Spleen (tissue), 11 donors: ENCODE measurements at regions not wholly inside any gene's neighbourhood (a gene's known extent, or its start where the extent isn't known, plus 50 kb on each side); places are given as distances from the start of the nearest gene placed in this dataset.
A peak's percentile ranks its signal among the peaks of the same experiment; 100 is the strongest.

Experiments used
- DNase-seq: peaks from one replicate; pipeline ENCODE4 v3.0.0-alpha.2; 2020
- H3K27ac ChIP-seq, 8 donors: fragments of 200-600 bp; sonication (generic) in 7 of 8; 1 replicate in 4 of 8; 2 replicates in 4 of 8; pipeline versions ENCODE4 v1.5.0 to v1.8.0; 2016 to 2021; ENCODE audit warnings: inconsistent platforms in 4 of 8, mild to moderate bottlenecking in 4 of 8, moderate library complexity in 1 of 8
- H3K27me3 ChIP-seq, 7 donors: fragments of 200-600 bp; sonication (generic) in 6 of 7; replicated peaks in 1 of 7; 1 replicate in 4 of 7; 2 replicates in 3 of 7; pipeline versions ENCODE4 v1.5.0 to v1.8.0; 2016 to 2021; ENCODE audit warnings: inconsistent platforms in 3 of 7, mild to moderate bottlenecking in 1 of 7
- H3K36me3 ChIP-seq, 6 donors: fragments of 200-600 bp; sonication (generic) in 5 of 6; 1 replicate in 4 of 6; 2 replicates in 2 of 6; pipeline versions ENCODE4 v1.5.0 to v1.8.0; 2016 to 2021; ENCODE audit warnings: inconsistent platforms in 2 of 6
- H3K4me1 ChIP-seq, 6 donors: fragments of 200-600 bp; sonication (generic) in 5 of 6; 1 replicate in 3 of 6; 2 replicates in 3 of 6; pipeline versions ENCODE4 v1.5.0 to v1.8.0; 2016 to 2021; ENCODE audit warnings: inconsistent platforms in 3 of 6
- H3K4me3 ChIP-seq, 8 donors: fragments of 200-600 bp; sonication (generic) in 7 of 8; 1 replicate in 4 of 8; 2 replicates in 4 of 8; pipeline versions ENCODE4 v1.5.0 to v1.8.0; 2016 to 2021; ENCODE audit warnings: inconsistent platforms in 4 of 8, mild to moderate bottlenecking in 4 of 8, moderate library complexity in 2 of 8
- H3K9me3 ChIP-seq, 8 donors: fragments of 200-600 bp; sonication (generic) in 7 of 8; 1 replicate in 4 of 8; 2 replicates in 4 of 8; pipeline versions ENCODE4 v1.5.0 to v1.8.0; 2016 to 2021; ENCODE audit warnings: inconsistent platforms in 4 of 8
- CTCF ChIP-seq, 11 experiments: fragments of 200-600 bp in 7 of 11; fragments of 450-650 bp in 4 of 11; sonication (generic) in 4 of 11; IDR thresholded peaks in 8 of 11; conservative IDR thresholded peaks in 3 of 11; 1 replicate in 7 of 11; 2 replicates in 4 of 11; pipeline versions ENCODE4 v1.4.0 to v1.8.0; 2016 to 2021; ENCODE audit warnings: antibody characterized with exemption in 11 of 11, inconsistent platforms in 4 of 11, mild to moderate bottlenecking in 1 of 11
- POLR2A ChIP-seq, 3 donors: fragments of 450-650 bp; IDR thresholded peaks; one replicate each; pipeline ENCODE4 v1.5.1; 2017; ENCODE audit warnings: antibody characterized with exemption in 3 of 3, mild to moderate bottlenecking in 1 of 3
- POLR2AphosphoS5 ChIP-seq, 3 donors: sonication (generic); formaldehyde crosslinking; IDR thresholded peaks; one replicate each; pipeline ENCODE4 v1.5.1; 2017; ENCODE audit warnings: antibody characterized with exemption in 3 of 3
- WGBS, 5 donors: extraction: QIAGEN DNeasy Blood & Tissue Kit in 3 of 5; methylation state at CpG; one replicate each; pipeline versions ENCODE4 v1.1.5 to v1.1.7; 2013 to 2018; 5-methylcytosine and 5-hydroxymethylcytosine counted together
- intact Hi-C: fragments of 100-400 bp; cut with DNase I; formaldehyde crosslinking; loops from one replicate; pipeline ENCODE4 v1.15.0; 2023; ENCODE audit warnings: low total_unique reads
- donor health status: healthy with polysubstance abuse.
- donor health status: DM: no; HTN: no; CAD: no; lungs with moderate emphysema.
- donor health status: DM: no; HTN: no; CAD: no.
- donor health status: Bipolar disorder and iron deficiency.
- donor health status: healthy.
- donor health status: DM: no; HTN: no; CAD: no.
- donor health status: DM: yes; HTN: yes; CAD: no.

GRCh38 chr3:39000008-39000450 is 51.7 kb downstream of the SCN11A start:
- TF ChIP-seq POLR2A (IDR thresholded peaks at IDR 0.05) (no peak), CTCF (IDR thresholded peaks at IDR 0.05 in 8 of 11, conservative IDR thresholded peaks at IDR 0.05 in 3 of 11) (peak in 10 of 11 experiments; percentile 14 to 70 (median 46))
- no peaks in the 10 kb centered on the region for H3K4me1 ChIP-seq
- H3K27ac ChIP-seq = no peak overlapping the region
- no peak overlapping the region for H3K4me3 ChIP-seq
- 45 to 69% (median 50%) methylated on average over 1 of the region's 1 CpG for WGBS, 5 donors
- no peak for DNase-seq
- no peaks in the 10 kb centered on the region for H3K9me3 ChIP-seq
- H3K27me3 ChIP-seq = no peaks in the 10 kb centered on the region
- no peaks in the 10 kb centered on the region for H3K36me3 ChIP-seq
- intact Hi-C loops = no loop called here

- no peaks in the 10 kb centered on the region for H3K4me1 ChIP-seq
- 84 to 87% (median 84%) methylated on average over 3 of the region's 3 CpGs for WGBS, 5 donors
- H3K9me3 ChIP-seq = no peaks in the 10 kb centered on the region
- no peak for DNase-seq
- intact Hi-C loops = no loop called here
- TF ChIP-seq POLR2AphosphoS5 (IDR thresholded peaks at IDR 0.05) (no peak), CTCF (IDR thresholded peaks at IDR 0.05 in 8 of 11, conservative IDR thresholded peaks at IDR 0.05 in 3 of 11) (no peak), POLR2A (IDR thresholded peaks at IDR 0.05) (no peak)
- no peaks in the 10 kb centered on the region for H3K36me3 ChIP-seq
- no peak overlapping the region for H3K4me3 ChIP-seq
- no peak overlapping the region for H3K27ac ChIP-seq
- peaks cover 0 to 4% (median 0%) of the 10 kb centered on the region in 7 donors for H3K27me3 ChIP-seq
Observed at GRCh38 chr3:38998086-38998485, 53.7 kb downstream of the SCN11A start.

- Histone ChIP-seq H3K4me3 (no peak overlapping the region), H3K4me1 (no peaks in the 10 kb centered on the region), H3K27me3 (peaks cover 0 to 4% (median 0%) of the 10 kb centered on the region in 7 donors), H3K27ac (no peak overlapping the region), H3K9me3 (no peaks in the 10 kb centered on the region), H3K36me3 (no peaks in the 10 kb centered on the region)
- WGBS, 5 donors = 65 to 83% (median 80%) methylated on average over 1 of the region's 1 CpG
- no peak for TF ChIP-seq POLR2AphosphoS5 (IDR thresholded peaks at IDR 0.05)
- TF ChIP-seq CTCF (IDR thresholded peaks at IDR 0.05 in 8 of 11, conservative IDR thresholded peaks at IDR 0.05 in 3 of 11) = no peak
- no peak for TF ChIP-seq POLR2A (IDR thresholded peaks at IDR 0.05)
- intact Hi-C loops = no loop called here
- no peak for DNase-seq
Observed at GRCh38 chr3:38996193-38996592, 55.6 kb downstream of the SCN11A start.

GRCh38 chr3:38994251-38994650 is 57.5 kb downstream of the SCN11A start:
- no peak for DNase-seq
- TF ChIP-seq POLR2AphosphoS5 (IDR thresholded peaks at IDR 0.05) (no peak), POLR2A (IDR thresholded peaks at IDR 0.05) (no peak), CTCF (IDR thresholded peaks at IDR 0.05 in 8 of 11, conservative IDR thresholded peaks at IDR 0.05 in 3 of 11) (no peak)
- Histone ChIP-seq H3K4me3 (no peak overlapping the region), H3K4me1 (no peaks in the 10 kb centered on the region), H3K36me3 (no peaks in the 10 kb centered on the region), H3K27me3 (peaks cover 0 to 4% (median 0%) of the 10 kb centered on the region in 7 donors), H3K9me3 (no peaks in the 10 kb centered on the region), H3K27ac (no peak overlapping the region)
- WGBS, 5 donors = 67 to 80% (median 68%) methylated on average over 3 of the region's 3 CpGs
- intact Hi-C loops = no loop called here
